CD14-positive monocyte (primary cell): ENCODE measurements at regions not wholly inside any gene's neighbourhood (a gene's known extent, or its start where the extent isn't known, plus 50 kb on each side); places are given as distances from the start of the nearest gene placed in this dataset.

Experiments
- DNase-seq, 3 donors: peaks; one replicate each; pipeline ENCODE4 v3.0.0-alpha.2; 2011 to 2022
- H2AFZ ChIP-seq: 2 replicates; pipeline ENCODE4 v1.6.0; 2012; ENCODE audit warnings: mild to moderate bottlenecking, low read depth, low read length, inconsistent platforms; ENCODE audit not compliant: insufficient read depth, poor library complexity, severe bottlenecking
- H3K27ac ChIP-seq, 2 donors: 1 replicate in 1 of 2; 2 replicates in 1 of 2; pipeline ENCODE4 v1.5.1; 2012 to 2013; ENCODE audit warnings: low read length in 2 of 2, control low read depth in 1 of 2, inconsistent platforms in 1 of 2, low read depth in 1 of 2, mild to moderate bottlenecking in 1 of 2
- H3K27me3 ChIP-seq, 2 donors: one replicate each; pipeline versions ENCODE4 v1.6.0 to v1.6.1; 2011 to 2013; ENCODE audit warnings: low read length in 2 of 2; ENCODE audit not compliant: control insufficient read depth in 2 of 2, insufficient read depth in 2 of 2
- H3K36me3 ChIP-seq, 2 donors: replicated peaks in 1 of 2; 1 replicate in 1 of 2; 2 replicates in 1 of 2; pipeline versions ENCODE4 v1.5.1 to v1.6.1; 2012 to 2013; ENCODE audit warnings: low read length in 2 of 2, control low read depth in 1 of 2, inconsistent platforms in 1 of 2, mild to moderate bottlenecking in 1 of 2; ENCODE audit not compliant: insufficient read depth in 2 of 2, control insufficient read depth in 1 of 2
- H3K4me1 ChIP-seq, 2 donors: 1 replicate in 1 of 2; 2 replicates in 1 of 2; pipeline versions ENCODE4 v1.5.1 to v1.6.1; 2012 to 2013; ENCODE audit warnings: low read length in 2 of 2, control low read depth in 1 of 2, inconsistent platforms in 1 of 2, mild to moderate bottlenecking in 1 of 2, moderate library complexity in 1 of 2; ENCODE audit not compliant: insufficient read depth in 2 of 2, control insufficient read depth in 1 of 2
- H3K4me2 ChIP-seq: replicated peaks from 2 replicates; pipeline ENCODE3; 2012; ENCODE audit warnings: low read length, moderate library complexity, mild to moderate bottlenecking; ENCODE audit not compliant: poor library complexity, severe bottlenecking; ENCODE audit errors: extremely low read depth
- H3K4me3 ChIP-seq, 3 experiments: fragments of 200-600 bp in 1 of 3; sonication (generic) in 1 of 3; replicated peaks in 1 of 3; 1 replicate in 2 of 3; 2 replicates in 1 of 3; pipeline ENCODE4 v1.5.1; 2011 to 2013; ENCODE audit warnings: low read length in 3 of 3, mild to moderate bottlenecking in 3 of 3, control low read depth in 2 of 3, low read depth in 2 of 3, inconsistent platforms in 1 of 3, moderate library complexity in 1 of 3
- H3K79me2 ChIP-seq: 2 replicates; pipeline ENCODE4 v1.6.0; 2012; ENCODE audit warnings: mild to moderate bottlenecking, control low read depth, inconsistent platforms, low read length, moderate library complexity; ENCODE audit not compliant: insufficient read depth
- H3K9ac ChIP-seq: 2 replicates; pipeline ENCODE4 v1.6.0; 2017; ENCODE audit warnings: low read length, mild to moderate bottlenecking; ENCODE audit not compliant: insufficient read depth, poor library complexity, severe bottlenecking
- H3K9me3 ChIP-seq, 2 donors: replicated peaks in 1 of 2; 1 replicate in 1 of 2; 2 replicates in 1 of 2; pipeline versions ENCODE4 v1.5.1 to v1.6.1; 2012 to 2013; ENCODE audit warnings: low read length in 2 of 2, control low read depth in 1 of 2; ENCODE audit not compliant: control insufficient read depth in 1 of 2, insufficient read depth in 1 of 2
- H4K20me1 ChIP-seq: 2 replicates; pipeline ENCODE4 v1.6.0; 2012; ENCODE audit warnings: mild to moderate bottlenecking, low read length, control low read depth, moderate library complexity; ENCODE audit not compliant: insufficient read depth
- H3K27ac Mint-ChIP-seq, 7 donors: one replicate each; pipeline ENCODE4 v1.8.0; 2020; ENCODE audit warnings: mild to moderate bottlenecking in 7 of 7, mixed read lengths in 7 of 7, moderate library complexity in 6 of 7, inconsistent platforms in 2 of 7
- H3K27me3 Mint-ChIP-seq, 3 donors: one replicate each; pipeline ENCODE4 v1.8.0; 2021 to 2022; ENCODE audit warnings: low read depth in 3 of 3, mild to moderate bottlenecking in 3 of 3, mixed read lengths in 3 of 3, moderate library complexity in 3 of 3, inconsistent platforms in 1 of 3
- H3K36me3 Mint-ChIP-seq, 2 donors: one replicate each; pipeline ENCODE4 v1.8.0; 2020; ENCODE audit warnings: mixed read lengths in 2 of 2, inconsistent platforms in 1 of 2, mild to moderate bottlenecking in 1 of 2
- H3K4me1 Mint-ChIP-seq: one replicate; pipeline ENCODE4 v1.8.0; 2020; ENCODE audit warnings: mild to moderate bottlenecking, mixed read lengths
- H3K4me3 Mint-ChIP-seq, 2 donors: one replicate each; pipeline ENCODE4 v1.8.0; 2020; ENCODE audit warnings: mild to moderate bottlenecking in 2 of 2, mixed read lengths in 2 of 2, moderate library complexity in 1 of 2
- H3K9me3 Mint-ChIP-seq, 7 donors: one replicate each; pipeline ENCODE4 v1.8.0; 2020 to 2022; ENCODE audit warnings: mixed read lengths in 7 of 7, mild to moderate bottlenecking in 6 of 7, moderate library complexity in 6 of 7, inconsistent platforms in 2 of 7
- CTCF ChIP-seq: fragments of 200-600 bp; IDR thresholded peaks from one replicate; pipeline ENCODE4 v1.8.0; 2022; ENCODE audit warnings: antibody characterized with exemption, mild to moderate bottlenecking
- WGBS: methylation state at CpG from one replicate; pipeline ENCODE4 v1.1.5; 2013; ENCODE audit warnings: missing lambda C conversion rate; ENCODE audit not compliant: insufficient coverage; 5-methylcytosine and 5-hydroxymethylcytosine counted together
- intact Hi-C, 2 donors: fragments of 100-400 bp; cut with micrococcal nuclease; formaldehyde crosslinking; loops; one replicate each; pipeline versions ENCODE4 v1.15.0 to v1.15.1; 2023

- no peak overlapping the region for H3K4me3 ChIP-seq
- intact Hi-C loops, result no loop called here
- no peak overlapping the region for H3K4me3 Mint-ChIP-seq
- H3K9ac ChIP-seq, result no peak overlapping the region
- H3K9me3 Mint-ChIP-seq, result peaks cover 0 to 2% (median 1%) of the 10 kb centered on the region in 7 donors
- 80% methylated on average over 1 of the region's 1 CpG for WGBS
- no peaks in the 10 kb centered on the region for H3K27me3 Mint-ChIP-seq
- TF ChIP-seq CTCF, result no peak
- no peaks in the 10 kb centered on the region for H3K36me3 Mint-ChIP-seq
- H4K20me1 ChIP-seq, result no peaks in the 10 kb centered on the region
- no peaks in the 10 kb centered on the region for H3K79me2 ChIP-seq
- no peak overlapping the region for H2AFZ ChIP-seq
- no peak overlapping the region for H3K27ac ChIP-seq
- no peaks in the 10 kb centered on the region for H3K36me3 ChIP-seq
- DNase-seq, result no peak
- no peaks in the 10 kb centered on the region for H3K27me3 ChIP-seq
- no peaks in the 10 kb centered on the region for H3K4me1 Mint-ChIP-seq
- H3K4me2 ChIP-seq, result no peak overlapping the region
- no peaks in the 10 kb centered on the region for H3K4me1 ChIP-seq
- H3K9me3 ChIP-seq, result no peaks in the 10 kb centered on the region
- H3K27ac Mint-ChIP-seq, result no peak overlapping the region
These were observed 407.6 kb downstream of the TLL1 start for GRCh38 chr4:166280642-166281041.

- H3K27ac Mint-ChIP-seq, result no peak overlapping the region
- H3K27ac ChIP-seq, result no peak overlapping the region
- no peak overlapping the region for H2AFZ ChIP-seq
- H3K36me3 ChIP-seq, result no peaks in the 10 kb centered on the region
- no peak for DNase-seq
- intact Hi-C loops, result no loop called here
- no peaks in the 10 kb centered on the region for H3K4me1 Mint-ChIP-seq
- no peaks in the 10 kb centered on the region for H3K27me3 ChIP-seq
- no peak overlapping the region for H3K4me3 Mint-ChIP-seq
- peaks cover 0 to 3% (median 2%) of the 10 kb centered on the region in 7 donors for H3K9me3 Mint-ChIP-seq
- H4K20me1 ChIP-seq, result no peaks in the 10 kb centered on the region
- no CpG with 5 or more reads among the region's 1 CpG for WGBS
- H3K79me2 ChIP-seq, result no peaks in the 10 kb centered on the region
- no peaks in the 10 kb centered on the region for H3K4me1 ChIP-seq
- no peak overlapping the region for H3K4me3 ChIP-seq
- no peaks in the 10 kb centered on the region for H3K36me3 Mint-ChIP-seq
- no peak overlapping the region for H3K9ac ChIP-seq
- no peaks in the 10 kb centered on the region for H3K9me3 ChIP-seq
- TF ChIP-seq CTCF, result no peak
- no peak overlapping the region for H3K4me2 ChIP-seq
- H3K27me3 Mint-ChIP-seq, result no peaks in the 10 kb centered on the region
These were observed 409.2 kb downstream of the TLL1 start for GRCh38 chr4:166282081-166282770.
